H9 (cell line): ENCODE measurements at regions not wholly inside any gene's neighbourhood (a gene's known extent, or its start where the extent isn't known, plus 50 kb on each side); places are given as distances from the start of the nearest gene placed in this dataset.

ENCODE experiments used
- DNase-seq: peaks from one replicate; pipeline ENCODE4 v3.0.0-alpha.2; 2017
- H2AFZ ChIP-seq: one replicate; pipeline ENCODE4 v1.6.1; 2013; ENCODE audit warnings: mild to moderate bottlenecking, low read length, control low read depth, moderate library complexity
- H2AK5ac ChIP-seq: 2 replicates; pipeline ENCODE4 v1.6.1; 2013; ENCODE audit warnings: low read length, control low read depth, mixed read lengths; ENCODE audit not compliant: insufficient read length
- H2BK120ac ChIP-seq: one replicate; pipeline ENCODE4 v1.6.1; 2013; ENCODE audit warnings: low read depth, mild to moderate bottlenecking, low read length, control low read depth, inconsistent platforms; ENCODE audit not compliant: poor library complexity, severe bottlenecking
- H2BK12ac ChIP-seq: 2 replicates; pipeline ENCODE4 v1.6.1; 2013; ENCODE audit warnings: low read length, control low read depth, mixed read lengths, low read depth; ENCODE audit not compliant: insufficient read length
- H2BK15ac ChIP-seq: 2 replicates; pipeline ENCODE4 v1.6.1; 2013; ENCODE audit warnings: low read depth, low read length, control low read depth
- H2BK20ac ChIP-seq: one replicate; pipeline ENCODE4 v1.6.1; 2013; ENCODE audit warnings: low read depth, mild to moderate bottlenecking, low read length, control low read depth, inconsistent platforms; ENCODE audit not compliant: poor library complexity, severe bottlenecking
- H2BK5ac ChIP-seq: 2 replicates; pipeline ENCODE4 v1.6.1; 2013; ENCODE audit warnings: low read length, control low read depth, mixed read lengths; ENCODE audit not compliant: insufficient read length
- H3K14ac ChIP-seq: 2 replicates; pipeline ENCODE4 v1.6.1; 2013; ENCODE audit warnings: low read length, control low read depth; ENCODE audit not compliant: insufficient read depth
- H3K18ac ChIP-seq: 2 replicates; pipeline ENCODE4 v1.6.1; 2013; ENCODE audit warnings: low read depth, mild to moderate bottlenecking, mixed read lengths, low read length, control low read depth; ENCODE audit not compliant: insufficient read length
- H3K23ac ChIP-seq: 2 replicates; pipeline ENCODE4 v1.6.1; 2013; ENCODE audit warnings: low read length, control low read depth, mixed read lengths, low read depth; ENCODE audit not compliant: insufficient read length
- H3K23me2 ChIP-seq: 2 replicates; pipeline ENCODE4 v1.6.1; 2013; ENCODE audit warnings: low read depth, mild to moderate bottlenecking, mixed read lengths, low read length, control low read depth; ENCODE audit not compliant: insufficient read length, poor library complexity, severe bottlenecking
- H3K27ac ChIP-seq: 2 replicates; pipeline ENCODE4 v1.5.1; 2013; ENCODE audit warnings: low read length, control low read depth, mixed read lengths, low read depth; ENCODE audit not compliant: insufficient read length
- H3K27me3 ChIP-seq: 2 replicates; pipeline ENCODE4 v1.6.1; 2013; ENCODE audit warnings: low read length, control low read depth, inconsistent platforms; ENCODE audit not compliant: insufficient read depth
- H3K4ac ChIP-seq: 2 replicates; pipeline ENCODE4 v1.6.1; 2013; ENCODE audit warnings: low read depth, mild to moderate bottlenecking, control low read depth, inconsistent platforms, low read length, moderate library complexity
- H3K4me1 ChIP-seq: 2 replicates; pipeline ENCODE4 v1.6.1; 2013; ENCODE audit warnings: low read length, control low read depth, inconsistent platforms; ENCODE audit not compliant: insufficient read depth
- H3K4me2 ChIP-seq: 2 replicates; pipeline ENCODE4 v1.6.1; 2013; ENCODE audit warnings: low read length, control low read depth, mixed read lengths; ENCODE audit not compliant: insufficient read length, insufficient read depth
- H3K56ac ChIP-seq: 2 replicates; pipeline ENCODE4 v1.6.1; 2013; ENCODE audit warnings: low read depth, mild to moderate bottlenecking, mixed read lengths, low read length, control low read depth; ENCODE audit not compliant: insufficient read length
- H3K79me1 ChIP-seq: 2 replicates; pipeline ENCODE4 v1.6.1; 2013; ENCODE audit warnings: low read depth, mild to moderate bottlenecking, moderate library complexity, low read length, control low read depth, inconsistent platforms; ENCODE audit not compliant: insufficient read depth, poor library complexity, severe bottlenecking
- H3K79me2 ChIP-seq: 2 replicates; pipeline ENCODE4 v1.6.1; 2013; ENCODE audit warnings: low read length, control low read depth, inconsistent platforms; ENCODE audit not compliant: insufficient read depth
- H3K9ac ChIP-seq: 2 replicates; pipeline ENCODE4 v1.6.1; 2013; ENCODE audit warnings: low read length, control low read depth, mixed read lengths; ENCODE audit not compliant: insufficient read length; ENCODE audit errors: extremely low read depth
- H3K9me3 ChIP-seq: one replicate; pipeline ENCODE4 v1.6.1; 2013; ENCODE audit warnings: low read depth, low read length, inconsistent platforms; ENCODE audit not compliant: control insufficient read depth
- H3T11ph ChIP-seq: one replicate; pipeline ENCODE4 v1.6.1; 2013; ENCODE audit warnings: mild to moderate bottlenecking, low read length, control low read depth, inconsistent platforms
- H4K20me1 ChIP-seq: one replicate; pipeline ENCODE4 v1.6.1; 2013; ENCODE audit not compliant: control insufficient read depth, insufficient read length, insufficient read depth
- H4K5ac ChIP-seq: 2 replicates; pipeline ENCODE4 v1.6.1; 2013; ENCODE audit warnings: low read depth, mild to moderate bottlenecking, mixed read lengths, low read length, control low read depth; ENCODE audit not compliant: insufficient read length
- H4K8ac ChIP-seq: replicated peaks from 2 replicates; pipeline ENCODE4 v1.6.1; 2013; ENCODE audit warnings: low read length, control low read depth, mixed read lengths, low read depth; ENCODE audit not compliant: insufficient read length
- H4K91ac ChIP-seq: 2 replicates; pipeline ENCODE4 v1.6.1; 2013; ENCODE audit warnings: low read depth, mild to moderate bottlenecking, moderate library complexity, mixed read lengths, low read length, control low read depth; ENCODE audit not compliant: insufficient read length
- H3K27ac Mint-ChIP-seq, 3 experiments: 2 replicates in 2 of 3; 3 replicates in 1 of 3; pipeline ENCODE4 v1.8.0; 2020 to 2021; ENCODE audit warnings: mixed read lengths in 3 of 3, mild to moderate bottlenecking in 1 of 3, moderate library complexity in 1 of 3
- H3K27me3 Mint-ChIP-seq: 2 replicates; pipeline ENCODE4 v1.8.0; 2021; ENCODE audit warnings: low read depth, mild to moderate bottlenecking, moderate library complexity, mixed read lengths
- H3K36me3 Mint-ChIP-seq, 3 experiments: 2 replicates in 2 of 3; 3 replicates in 1 of 3; pipeline ENCODE4 v1.8.0; 2020 to 2021; ENCODE audit warnings: low read depth in 3 of 3, mixed read lengths in 3 of 3; ENCODE audit not compliant: insufficient read depth in 1 of 3
- H3K4me1 Mint-ChIP-seq, 2 experiments: 2 replicates each; pipeline ENCODE4 v1.8.0; 2020; ENCODE audit warnings: mixed read lengths in 2 of 2
- H3K4me3 Mint-ChIP-seq, 2 experiments: 2 replicates in 1 of 2; 3 replicates in 1 of 2; pipeline ENCODE4 v1.8.0; 2020 to 2021; ENCODE audit warnings: mild to moderate bottlenecking in 2 of 2, mixed read lengths in 2 of 2, moderate library complexity in 1 of 2
- H3K9me3 Mint-ChIP-seq, 2 experiments: 2 replicates in 1 of 2; 3 replicates in 1 of 2; pipeline ENCODE4 v1.8.0; 2020; ENCODE audit warnings: mild to moderate bottlenecking in 2 of 2, mixed read lengths in 2 of 2, moderate library complexity in 1 of 2
- TF ChIP-seq, protein P1 (sequence below): fragments of 200-600 bp; sonication (generic); conservative IDR thresholded peaks from 3 replicates; pipeline ENCODE4 v1.8.0; 2021; ENCODE audit warnings: antibody characterized with exemption, mild to moderate bottlenecking

DNA sequence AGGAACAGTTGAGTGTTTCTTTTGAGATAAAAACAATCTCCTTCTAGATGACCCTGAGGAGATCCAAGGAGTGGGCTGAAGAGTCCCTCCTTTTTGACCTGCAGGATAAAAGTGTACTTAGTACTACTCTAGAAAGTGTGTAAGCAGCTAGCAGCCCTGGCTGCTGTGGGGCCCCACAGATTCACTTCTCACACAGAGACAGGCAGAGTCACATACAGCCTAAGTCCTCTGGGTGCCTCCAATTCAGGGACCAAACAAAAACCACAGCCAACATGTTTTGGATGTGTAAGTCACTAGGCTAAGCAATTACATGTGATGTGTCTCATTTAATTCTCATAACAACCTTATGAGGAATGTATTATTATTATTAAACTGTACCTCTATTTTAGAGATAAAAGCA lies 97.1 kb downstream of the TMEM100 start:
- Histone ChIP-seq H3K27me3 (no peaks in the 10 kb centered on the region), H2BK120ac (no peak overlapping the region), H2AK5ac (no peak overlapping the region), H3K14ac (no peak overlapping the region), H2BK5ac (no peak overlapping the region), H3K27ac (no peak overlapping the region), H4K8ac (no peak overlapping the region), H3K4ac (no peak overlapping the region), H2BK12ac (no peak overlapping the region), H3K79me2 (no peaks in the 10 kb centered on the region), H4K91ac (no peak overlapping the region), H3K9me3 (no peaks in the 10 kb centered on the region), H3K4me1 (peaks cover 2% of the 10 kb centered on the region; the same call in 1 of the 2 replicates), H3T11ph (no peak overlapping the region), H3K23me2 (no peaks in the 10 kb centered on the region), H4K5ac (no peak overlapping the region), H3K79me1 (no peaks in the 10 kb centered on the region), H3K23ac (no peak overlapping the region), H3K18ac (no peak overlapping the region), H2BK15ac (no peak overlapping the region), H3K9ac (no peak overlapping the region), H3K56ac (no peak overlapping the region), H2AFZ (no peak overlapping the region), H2BK20ac (no peak overlapping the region), H4K20me1 (no peaks in the 10 kb centered on the region), H3K4me2 (no peak overlapping the region)
- Mint-ChIP-seq H3K4me1 (peaks cover 0 to 4% of the 10 kb centered on the region in 2 experiments; a peak in 2 of 4 replicates), H3K4me3 (no peak overlapping the region), H3K36me3 (peaks cover 0 to 5% (median 2%) of the 10 kb centered on the region in 3 experiments; a peak in 3 of 7 replicates), H3K27me3 (peaks cover 1% of the 10 kb centered on the region; the same call in 1 of the 2 replicates), H3K9me3 (peaks cover 2 to 5% of the 10 kb centered on the region in 2 experiments; a peak in 4 of 5 replicates), H3K27ac (no peak overlapping the region)
- TF ChIP-seq, protein P1, sequence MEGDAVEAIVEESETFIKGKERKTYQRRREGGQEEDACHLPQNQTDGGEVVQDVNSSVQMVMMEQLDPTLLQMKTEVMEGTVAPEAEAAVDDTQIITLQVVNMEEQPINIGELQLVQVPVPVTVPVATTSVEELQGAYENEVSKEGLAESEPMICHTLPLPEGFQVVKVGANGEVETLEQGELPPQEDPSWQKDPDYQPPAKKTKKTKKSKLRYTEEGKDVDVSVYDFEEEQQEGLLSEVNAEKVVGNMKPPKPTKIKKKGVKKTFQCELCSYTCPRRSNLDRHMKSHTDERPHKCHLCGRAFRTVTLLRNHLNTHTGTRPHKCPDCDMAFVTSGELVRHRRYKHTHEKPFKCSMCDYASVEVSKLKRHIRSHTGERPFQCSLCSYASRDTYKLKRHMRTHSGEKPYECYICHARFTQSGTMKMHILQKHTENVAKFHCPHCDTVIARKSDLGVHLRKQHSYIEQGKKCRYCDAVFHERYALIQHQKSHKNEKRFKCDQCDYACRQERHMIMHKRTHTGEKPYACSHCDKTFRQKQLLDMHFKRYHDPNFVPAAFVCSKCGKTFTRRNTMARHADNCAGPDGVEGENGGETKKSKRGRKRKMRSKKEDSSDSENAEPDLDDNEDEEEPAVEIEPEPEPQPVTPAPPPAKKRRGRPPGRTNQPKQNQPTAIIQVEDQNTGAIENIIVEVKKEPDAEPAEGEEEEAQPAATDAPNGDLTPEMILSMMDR, result no peak
- no peak for DNase-seq
